NCI-H2196 treated with DMSO at 0.1 percent for 48 hours (cell line): ENCODE measurements at regions not wholly inside any gene's neighbourhood (a gene's known extent, or its start where the extent isn't known, plus 50 kb on each side); places are given as distances from the start of the nearest gene placed in this dataset.
"Not testable (repeated sequence)": the region's sequence is repeated elsewhere in the genome, so short reads cannot be mapped to it uniquely, and the experiment has no call there.

Experiments
- DNase-seq: peaks from one replicate; lab custom pipeline; 2025; ENCODE audit not compliant: unreplicated experiment; lab: John Stamatoyannopoulos, UW

- no peak for DNase-seq
Measured at GRCh38 chr14:55845963-55846825, 266.2 kb downstream of the KTN1 start.

GRCh38 chr14:55846826-55847446 is 266.9 kb downstream of the KTN1 start:
- DNase-seq: no peak

- no peak for DNase-seq
Measured at GRCh38 chr14:55847766-55848165, 267.8 kb downstream of the KTN1 start.

- DNase-seq: no peak
Measured at GRCh38 chr14:55848964-55849363, 269.0 kb downstream of the KTN1 start.

- DNase-seq: no peak
Measured at GRCh38 chr14:55849833-55850232, 268.4 kb upstream of the PELI2 start.

- no peak for DNase-seq
Measured at GRCh38 chr14:55850825-55851241, 267.4 kb upstream of the PELI2 start.

GRCh38 chr14:55851301-55851700 is 266.9 kb upstream of the PELI2 start:
- no peak for DNase-seq

- no peak for DNase-seq
Measured at GRCh38 chr14:55851961-55852360, 266.2 kb upstream of the PELI2 start.

- no peak for DNase-seq
Measured at GRCh38 chr14:55855751-55856150, 262.5 kb upstream of the PELI2 start.

- no peak for DNase-seq
Measured at GRCh38 chr14:55858604-55859003, 259.6 kb upstream of the PELI2 start.

- DNase-seq: not testable (repeated sequence)
Measured at GRCh38 chr14:55861561-55861960, 256.6 kb upstream of the PELI2 start.

GRCh38 chr14:55864890-55865655 is 253.1 kb upstream of the PELI2 start:
- DNase-seq: no peak

- DNase-seq: no peak
Measured at GRCh38 chr14:55867311-55867710, 250.9 kb upstream of the PELI2 start.

- DNase-seq: no peak
Measured at GRCh38 chr14:55867719-55868118, 250.5 kb upstream of the PELI2 start.

- DNase-seq: no peak
Measured at GRCh38 chr14:55869397-55870049, 248.7 kb upstream of the PELI2 start.

GRCh38 chr14:55873169-55873568 is 245.0 kb upstream of the PELI2 start:
- no peak for DNase-seq

- no peak for DNase-seq
Measured at GRCh38 chr14:55874785-55875184, 243.4 kb upstream of the PELI2 start.

- DNase-seq: no peak
Measured at GRCh38 chr14:55877942-55878341, 240.3 kb upstream of the PELI2 start.

GRCh38 chr14:55881577-55882241 is 236.5 kb upstream of the PELI2 start:
- DNase-seq: no peak

- no peak for DNase-seq
Measured at GRCh38 chr14:55884819-55885218, 233.4 kb upstream of the PELI2 start.

- peak; percentile 89 for DNase-seq
Measured at GRCh38 chr14:55889124-55889523, 229.1 kb upstream of the PELI2 start.
